ENCODE measurements at regions not wholly inside any gene's neighbourhood (a gene's known extent, or its start where the extent isn't known, plus 50 kb on each side); places are given as distances from the start of the nearest gene placed in this dataset.

GRCh38 chr13:103351035-103351828 is 285.0 kb upstream of the SLC10A2 start:
- Histone ChIP-seq H3K4me3 (ENCODE audit: low read depth, low read length) (no peak overlapping the region), H3K36me3 (ENCODE audit: control insufficient read depth, insufficient read depth, low read length) (no peaks in the 10 kb centered on the region), H3K27me3 (ENCODE audit: control insufficient read depth, insufficient read depth, low read length) (no peaks in the 10 kb centered on the region)
- FAIRE-seq (no peak), DNase-seq (ENCODE audit: low read depth) (no peak)
- TF ChIP-seq, protein P1, sequence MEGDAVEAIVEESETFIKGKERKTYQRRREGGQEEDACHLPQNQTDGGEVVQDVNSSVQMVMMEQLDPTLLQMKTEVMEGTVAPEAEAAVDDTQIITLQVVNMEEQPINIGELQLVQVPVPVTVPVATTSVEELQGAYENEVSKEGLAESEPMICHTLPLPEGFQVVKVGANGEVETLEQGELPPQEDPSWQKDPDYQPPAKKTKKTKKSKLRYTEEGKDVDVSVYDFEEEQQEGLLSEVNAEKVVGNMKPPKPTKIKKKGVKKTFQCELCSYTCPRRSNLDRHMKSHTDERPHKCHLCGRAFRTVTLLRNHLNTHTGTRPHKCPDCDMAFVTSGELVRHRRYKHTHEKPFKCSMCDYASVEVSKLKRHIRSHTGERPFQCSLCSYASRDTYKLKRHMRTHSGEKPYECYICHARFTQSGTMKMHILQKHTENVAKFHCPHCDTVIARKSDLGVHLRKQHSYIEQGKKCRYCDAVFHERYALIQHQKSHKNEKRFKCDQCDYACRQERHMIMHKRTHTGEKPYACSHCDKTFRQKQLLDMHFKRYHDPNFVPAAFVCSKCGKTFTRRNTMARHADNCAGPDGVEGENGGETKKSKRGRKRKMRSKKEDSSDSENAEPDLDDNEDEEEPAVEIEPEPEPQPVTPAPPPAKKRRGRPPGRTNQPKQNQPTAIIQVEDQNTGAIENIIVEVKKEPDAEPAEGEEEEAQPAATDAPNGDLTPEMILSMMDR (IDR thresholded peaks at IDR 0.05; ENCODE audit: insufficient read depth, low read length, severe bottlenecking), result no peak

- Histone ChIP-seq H3K36me3 (ENCODE audit: control insufficient read depth, insufficient read depth, low read length) (no peaks in the 10 kb centered on the region), H3K4me3 (ENCODE audit: low read depth, low read length) (no peak overlapping the region), H3K27me3 (ENCODE audit: control insufficient read depth, insufficient read depth, low read length) (no peaks in the 10 kb centered on the region)
- no peak for FAIRE-seq
- DNase-seq (ENCODE audit: low read depth), result no peak
- TF ChIP-seq, protein P1 (IDR thresholded peaks at IDR 0.05; ENCODE audit: insufficient read depth, low read length, severe bottlenecking), result no peak
Measured at GRCh38 chr13:103350147-103350546, 283.9 kb upstream of the SLC10A2 start.

DNA sequence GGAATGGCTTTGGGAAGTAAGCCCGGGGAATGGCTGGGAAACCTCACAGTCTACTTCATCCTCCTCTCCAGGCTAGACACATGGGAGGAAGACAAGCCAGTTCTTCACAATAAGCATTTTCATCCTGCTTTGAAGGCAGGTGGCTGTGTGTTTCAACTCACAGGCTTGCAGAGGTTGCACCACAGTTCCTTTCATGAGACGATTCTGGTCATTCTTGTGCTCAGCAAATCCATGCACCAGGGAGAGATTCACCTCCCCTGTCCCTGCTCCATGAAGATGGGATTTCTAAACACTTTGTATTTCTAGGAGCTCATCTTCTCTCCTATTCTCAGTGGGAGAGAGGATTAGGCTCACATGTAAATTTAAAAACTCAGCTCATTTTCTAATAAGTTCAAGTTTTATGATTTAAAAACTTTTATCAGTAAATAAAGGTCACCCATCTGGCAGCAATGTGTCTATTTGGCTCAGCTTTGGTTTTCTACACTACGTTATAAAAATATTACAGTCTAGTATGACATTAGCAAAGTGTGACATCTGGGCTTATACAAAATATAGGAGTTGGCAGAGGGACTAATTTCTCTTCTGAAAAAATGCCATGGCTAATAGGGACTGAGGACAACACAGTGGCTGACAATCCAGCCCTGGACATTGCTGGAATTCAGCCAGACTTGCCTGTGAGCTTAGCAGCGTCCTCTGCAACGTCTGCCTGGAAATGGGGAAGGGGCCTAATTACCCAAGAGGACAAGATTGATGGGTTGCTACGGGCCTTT is 283.2 kb upstream of the SLC10A2 start:
- TF ChIP-seq, protein P1 (IDR thresholded peaks at IDR 0.05; ENCODE audit: insufficient read depth, low read length, severe bottlenecking), result no peak
- no peak for FAIRE-seq

DNA sequence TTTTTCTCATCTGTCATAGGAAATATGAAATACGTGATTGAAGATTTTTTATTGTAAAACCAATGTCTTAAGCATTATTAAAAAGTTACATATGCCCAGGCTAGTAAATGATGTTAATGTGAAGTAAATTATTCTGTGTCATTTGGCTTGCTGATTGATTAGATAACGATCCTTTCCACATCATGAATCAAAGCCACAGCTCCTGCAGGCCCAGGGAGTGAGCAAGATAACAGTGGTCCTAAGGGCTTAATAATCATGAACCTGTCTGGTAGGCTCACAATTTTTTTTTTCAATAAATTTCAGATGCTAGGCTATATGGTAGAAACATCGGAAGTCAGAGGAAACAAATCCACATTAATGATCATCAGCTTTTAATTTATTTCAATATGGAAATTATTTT is 269.0 kb upstream of the SLC10A2 start:
- TF ChIP-seq, protein P1 (IDR thresholded peaks at IDR 0.05; ENCODE audit: insufficient read depth, low read length, severe bottlenecking), result no peak
- no peak for DNase-seq (ENCODE audit: low read depth)
- no peaks in the 10 kb centered on the region for H3K36me3 ChIP-seq (ENCODE audit: control insufficient read depth, insufficient read depth, low read length)
- H3K4me3 ChIP-seq (ENCODE audit: low read depth, low read length), result no peak overlapping the region
- H3K27me3 ChIP-seq (ENCODE audit: control insufficient read depth, insufficient read depth, low read length), result no peaks in the 10 kb centered on the region
- FAIRE-seq, result no peak

More for the DNA sequence above, 283.2 kb upstream of the SLC10A2 start:
- no peak for DNase-seq (ENCODE audit: low read depth)
- H3K4me3 ChIP-seq (ENCODE audit: low read depth, low read length), result no peak overlapping the region
- H3K27me3 ChIP-seq (ENCODE audit: control insufficient read depth, insufficient read depth, low read length), result no peaks in the 10 kb centered on the region
- H3K36me3 ChIP-seq (ENCODE audit: control insufficient read depth, insufficient read depth, low read length), result no peaks in the 10 kb centered on the region

GRCh38 chr13:103331924-103332323 is 265.7 kb upstream of the SLC10A2 start:
- FAIRE-seq, result no peak
- DNase-seq (ENCODE audit: low read depth), result no peak
- H3K36me3 ChIP-seq (ENCODE audit: control insufficient read depth, insufficient read depth, low read length), result no peaks in the 10 kb centered on the region
- no peak overlapping the region for H3K4me3 ChIP-seq (ENCODE audit: low read depth, low read length)
- H3K27me3 ChIP-seq (ENCODE audit: control insufficient read depth, insufficient read depth, low read length), result no peaks in the 10 kb centered on the region
- TF ChIP-seq, protein P1 (IDR thresholded peaks at IDR 0.05; ENCODE audit: insufficient read depth, low read length, severe bottlenecking), result no peak
